Gastrocnemius medialis (tissue), 4 donors: ENCODE measurements at regions not wholly inside any gene's neighbourhood (a gene's known extent, or its start where the extent isn't known, plus 50 kb on each side); places are given as distances from the start of the nearest gene placed in this dataset.

Experiments
- ATAC-seq, 2 donors: fragments of 150-250 bp; one replicate each; pipeline ENCODE4 v1.9.1; 2016
- DNase-seq, 2 donors: peaks; one replicate each; pipeline ENCODE4 v3.0.0-alpha.2; 2019
- H3K27ac ChIP-seq, 4 donors: fragments of 200-600 bp; sonication (generic); 1 replicate in 1 of 4; 2 replicates in 3 of 4; pipeline ENCODE4 v1.5.1; 2016 to 2018; ENCODE audit warnings: mild to moderate bottlenecking in 2 of 4, moderate library complexity in 1 of 4
- H3K27me3 ChIP-seq, 3 donors: fragments of 200-600 bp; sonication (generic) in 2 of 3; 1 replicate in 1 of 3; 2 replicates in 2 of 3; pipeline versions ENCODE4 v1.5.1 to v1.6.0; 2016 to 2019; ENCODE audit warnings: mild to moderate bottlenecking in 1 of 3, moderate library complexity in 1 of 3
- H3K36me3 ChIP-seq, 2 donors: fragments of 200-600 bp; sonication (generic) in 1 of 2; one replicate each; pipeline ENCODE4 v1.5.1; 2017 to 2018
- H3K4me1 ChIP-seq, 2 donors: fragments of 200-600 bp; sonication (generic) in 1 of 2; one replicate each; pipeline ENCODE4 v1.5.1; 2016 to 2017; ENCODE audit warnings: mild to moderate bottlenecking in 2 of 2
- H3K4me3 ChIP-seq, 4 donors: fragments of 200-600 bp; sonication (generic) in 3 of 4; 1 replicate in 1 of 4; 2 replicates in 3 of 4; pipeline ENCODE4 v1.5.1; 2016 to 2019; ENCODE audit warnings: mild to moderate bottlenecking in 2 of 4
- H3K9me3 ChIP-seq, 3 donors: fragments of 200-600 bp; sonication (generic) in 2 of 3; 1 replicate in 1 of 3; 2 replicates in 2 of 3; pipeline ENCODE4 v1.5.1; 2016 to 2019
- POLR2A ChIP-seq, 2 donors: fragments of 450-650 bp; IDR thresholded peaks; one replicate each; pipeline ENCODE4 v1.6.1; 2017; ENCODE audit warnings: antibody characterized with exemption in 2 of 2, mild to moderate bottlenecking in 2 of 2, moderate library complexity in 2 of 2
- in situ Hi-C, 4 donors: fragments of 200-750 bp; cut with MboI; loops; one replicate each; pipeline versions ENCODE4 v1.15.0 to v1.8.0; 2017; ENCODE audit warnings: low sequenced_read_pairs in 4 of 4
- intact Hi-C: fragments of 100-400 bp; cut with DNase I; formaldehyde crosslinking; loops from one replicate; pipeline ENCODE4 v1.15.1; 2023; ENCODE audit warnings: low total_unique reads
- TF ChIP-seq, protein P1 (sequence below), 5 experiments: fragments of 450-650 bp in 3 of 5; fragments of 200-600 bp in 2 of 5; sonication (generic) in 2 of 5; IDR thresholded peaks in 4 of 5; conservative IDR thresholded peaks in 1 of 5; 1 replicate in 4 of 5; 2 replicates in 1 of 5; pipeline ENCODE4 v1.5.1; 2016 to 2019; ENCODE audit warnings: antibody characterized with exemption in 5 of 5, mild to moderate bottlenecking in 3 of 5, moderate library complexity in 3 of 5

DNA sequence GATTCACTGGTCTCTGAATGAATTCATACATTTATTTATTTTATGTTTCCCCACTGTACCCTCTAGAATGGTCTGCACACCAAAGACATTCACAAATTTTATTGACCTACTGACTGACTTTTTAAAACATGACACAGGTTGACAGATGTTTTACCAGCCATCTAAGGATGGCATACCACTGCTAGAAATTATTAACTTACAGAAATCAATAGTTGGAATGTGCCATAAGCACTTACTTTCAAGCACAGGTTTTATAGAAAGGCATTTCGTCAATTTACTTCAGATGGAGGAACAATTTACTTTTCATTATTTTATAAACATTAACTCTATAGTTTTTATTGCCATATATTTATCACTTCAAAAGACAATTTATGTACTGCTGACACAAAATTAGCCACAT lies 448.7 kb upstream of the FBXO33 start:
- Histone ChIP-seq H3K36me3 (no peaks in the 10 kb centered on the region), H3K4me1 (no peaks in the 10 kb centered on the region), H3K27ac (no peak overlapping the region), H3K27me3 (no peaks in the 10 kb centered on the region), H3K9me3 (no peaks in the 10 kb centered on the region), H3K4me3 (no peak overlapping the region)
- DNase-seq (no peak), ATAC-seq (no peak)
- TF ChIP-seq POLR2A (IDR thresholded peaks at IDR 0.05) = no peak
- TF ChIP-seq, protein P1, sequence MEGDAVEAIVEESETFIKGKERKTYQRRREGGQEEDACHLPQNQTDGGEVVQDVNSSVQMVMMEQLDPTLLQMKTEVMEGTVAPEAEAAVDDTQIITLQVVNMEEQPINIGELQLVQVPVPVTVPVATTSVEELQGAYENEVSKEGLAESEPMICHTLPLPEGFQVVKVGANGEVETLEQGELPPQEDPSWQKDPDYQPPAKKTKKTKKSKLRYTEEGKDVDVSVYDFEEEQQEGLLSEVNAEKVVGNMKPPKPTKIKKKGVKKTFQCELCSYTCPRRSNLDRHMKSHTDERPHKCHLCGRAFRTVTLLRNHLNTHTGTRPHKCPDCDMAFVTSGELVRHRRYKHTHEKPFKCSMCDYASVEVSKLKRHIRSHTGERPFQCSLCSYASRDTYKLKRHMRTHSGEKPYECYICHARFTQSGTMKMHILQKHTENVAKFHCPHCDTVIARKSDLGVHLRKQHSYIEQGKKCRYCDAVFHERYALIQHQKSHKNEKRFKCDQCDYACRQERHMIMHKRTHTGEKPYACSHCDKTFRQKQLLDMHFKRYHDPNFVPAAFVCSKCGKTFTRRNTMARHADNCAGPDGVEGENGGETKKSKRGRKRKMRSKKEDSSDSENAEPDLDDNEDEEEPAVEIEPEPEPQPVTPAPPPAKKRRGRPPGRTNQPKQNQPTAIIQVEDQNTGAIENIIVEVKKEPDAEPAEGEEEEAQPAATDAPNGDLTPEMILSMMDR (IDR thresholded peaks at IDR 0.05 in 4 of 5, conservative IDR thresholded peaks at IDR 0.05 in 1 of 5) = no peak
- in situ Hi-C loops (no loop called here), intact Hi-C loops (no loop called here)

DNA sequence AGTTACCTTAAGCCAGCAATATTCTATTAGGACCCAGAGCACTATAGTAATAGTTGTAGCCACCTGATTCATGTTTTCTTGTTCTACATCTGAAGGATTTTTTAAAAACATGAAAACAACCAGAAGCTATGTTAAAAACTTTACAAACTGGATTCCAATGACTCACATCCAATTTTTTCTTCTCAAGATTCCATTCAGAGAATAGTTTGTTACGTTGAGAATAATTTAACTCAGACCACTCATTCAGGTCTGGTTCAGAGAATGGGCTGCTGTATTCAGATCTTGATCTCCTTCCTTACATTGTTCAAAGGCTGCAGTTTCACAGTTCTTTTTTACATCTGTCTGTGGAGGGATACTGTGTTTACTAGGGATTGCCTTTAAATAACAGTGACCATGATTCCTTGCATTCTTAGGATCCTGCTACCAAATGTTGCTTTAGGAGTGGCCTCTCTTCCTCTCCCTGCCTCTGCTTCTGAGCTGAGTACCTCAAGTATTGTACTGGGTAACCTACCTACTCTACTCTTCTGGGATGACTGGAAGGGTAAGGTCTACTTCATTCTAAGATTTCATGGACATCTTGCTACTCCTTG lies 448.0 kb upstream of the FBXO33 start:
- in situ Hi-C loops (no loop called here), intact Hi-C loops (no loop called here)
- Histone ChIP-seq H3K36me3 (no peaks in the 10 kb centered on the region), H3K4me1 (no peaks in the 10 kb centered on the region), H3K27ac (no peak overlapping the region), H3K27me3 (no peaks in the 10 kb centered on the region), H3K4me3 (no peak overlapping the region), H3K9me3 (no peaks in the 10 kb centered on the region)
- TF ChIP-seq, protein P1 (IDR thresholded peaks at IDR 0.05 in 4 of 5, conservative IDR thresholded peaks at IDR 0.05 in 1 of 5) = no peak
- TF ChIP-seq POLR2A (IDR thresholded peaks at IDR 0.05) = no peak
- DNase-seq = no peak
- no peak for ATAC-seq

DNA sequence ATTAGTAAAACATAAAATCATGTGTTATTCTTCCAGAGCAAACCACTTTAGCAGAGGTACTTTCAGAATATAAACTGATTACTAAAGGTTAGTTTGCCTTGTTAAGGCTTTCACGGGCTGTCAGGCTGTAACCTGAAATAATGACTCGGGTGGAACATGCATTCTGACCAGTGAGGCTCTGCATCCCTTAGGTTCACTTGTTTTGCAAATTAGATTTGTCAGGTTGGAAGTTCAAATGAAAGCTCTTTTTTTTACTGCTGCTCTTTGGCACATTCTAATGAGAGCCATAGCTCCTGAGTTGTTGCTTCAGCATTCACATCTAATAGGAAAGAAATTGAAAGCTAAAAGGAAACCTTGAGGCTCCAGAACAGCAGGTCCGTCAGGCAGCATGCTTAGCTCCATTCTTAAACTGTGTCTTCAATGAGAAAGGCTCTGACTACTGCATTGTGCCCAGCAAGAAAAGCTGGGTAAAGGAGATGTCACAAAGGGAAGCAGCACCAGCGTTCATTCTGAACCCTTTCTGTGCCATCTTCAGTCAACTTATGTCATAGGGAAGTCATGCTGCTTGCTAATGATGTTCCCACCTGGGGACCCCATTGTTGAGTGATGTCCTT lies 445.5 kb upstream of the FBXO33 start:
- H3K27me3 ChIP-seq = no peaks in the 10 kb centered on the region
- in situ Hi-C loops (no loop called here), intact Hi-C loops (no loop called here)
- no peaks in the 10 kb centered on the region for H3K36me3 ChIP-seq
- H3K9me3 ChIP-seq = no peaks in the 10 kb centered on the region
- TF ChIP-seq POLR2A (IDR thresholded peaks at IDR 0.05) = no peak
- TF ChIP-seq, protein P1 (IDR thresholded peaks at IDR 0.05 in 4 of 5, conservative IDR thresholded peaks at IDR 0.05 in 1 of 5) = no peak
- no peaks in the 10 kb centered on the region for H3K4me1 ChIP-seq
- no peak overlapping the region for H3K27ac ChIP-seq
- ATAC-seq (no peak), DNase-seq (no peak)
- no peak overlapping the region for H3K4me3 ChIP-seq

DNA sequence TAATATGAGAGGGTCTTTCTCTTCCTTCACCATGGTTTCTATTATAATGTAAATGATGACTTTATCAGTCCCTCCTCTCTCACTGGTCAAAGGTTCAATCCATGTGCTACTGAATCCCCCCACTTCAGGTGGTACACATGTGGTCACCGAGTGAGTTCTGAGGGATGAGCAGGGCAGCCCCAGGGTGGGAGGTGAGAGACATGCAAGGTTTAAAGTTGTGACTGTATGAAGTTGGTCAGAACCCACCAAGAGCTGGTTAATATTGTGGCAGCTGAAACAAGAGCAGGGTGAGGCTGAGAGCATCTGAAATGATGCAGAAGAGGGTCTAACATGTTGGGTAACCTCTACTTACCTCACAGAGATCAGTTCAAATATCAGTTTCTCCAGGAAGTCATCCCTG lies 444.7 kb upstream of the FBXO33 start:
- Histone ChIP-seq H3K4me3 (no peak overlapping the region), H3K4me1 (no peaks in the 10 kb centered on the region), H3K27ac (no peak overlapping the region), H3K9me3 (no peaks in the 10 kb centered on the region), H3K36me3 (no peaks in the 10 kb centered on the region), H3K27me3 (no peaks in the 10 kb centered on the region)
- in situ Hi-C loops (no loop called here), intact Hi-C loops (no loop called here)
- no peak for ATAC-seq
- TF ChIP-seq, protein P1 (IDR thresholded peaks at IDR 0.05 in 4 of 5, conservative IDR thresholded peaks at IDR 0.05 in 1 of 5) = no peak
- TF ChIP-seq POLR2A (IDR thresholded peaks at IDR 0.05) = no peak
- DNase-seq = no peak

DNA sequence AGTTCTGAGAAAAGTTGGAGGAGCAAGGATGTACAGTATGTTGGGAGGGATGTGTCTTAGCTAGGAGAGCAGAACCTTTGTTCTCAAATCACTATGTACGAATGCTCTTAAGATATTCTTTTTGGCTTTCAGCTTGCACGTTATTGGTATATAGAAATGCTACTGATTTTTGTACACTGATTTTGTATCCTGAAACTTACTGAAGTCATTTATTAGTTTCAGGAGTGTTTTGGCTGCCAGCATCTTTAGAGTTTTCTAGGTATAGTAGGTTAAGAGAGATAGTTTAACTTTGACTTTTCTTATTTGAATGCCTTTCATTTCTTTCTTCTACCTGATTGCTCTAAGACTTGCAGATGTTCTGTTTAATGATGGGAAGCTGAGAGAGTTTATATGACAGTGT lies 442.8 kb upstream of the FBXO33 start:
- ATAC-seq (no peak), DNase-seq (no peak)
- Histone ChIP-seq H3K4me1 (no peaks in the 10 kb centered on the region), H3K27ac (no peak overlapping the region), H3K36me3 (no peaks in the 10 kb centered on the region), H3K4me3 (no peak overlapping the region), H3K9me3 (no peaks in the 10 kb centered on the region), H3K27me3 (no peaks in the 10 kb centered on the region)
- intact Hi-C loops = no loop called here
- in situ Hi-C loops = no loop called here
- TF ChIP-seq, protein P1 (IDR thresholded peaks at IDR 0.05 in 4 of 5, conservative IDR thresholded peaks at IDR 0.05 in 1 of 5) = no peak
- TF ChIP-seq POLR2A (IDR thresholded peaks at IDR 0.05) = no peak
